IPS-NIHi7 (cell line): ENCODE measurements at regions not wholly inside any gene's neighbourhood (a gene's known extent, or its start where the extent isn't known, plus 50 kb on each side); places are given as distances from the start of the nearest gene placed in this dataset.
"Not testable (repeated sequence)": the region's sequence is repeated elsewhere in the genome, so short reads cannot be mapped to it uniquely, and the experiment has no call there.

ENCODE experiments used
- DNase-seq: peaks from one replicate; pipeline ENCODE4 v3.0.0; 2012; ENCODE audit warnings: mixed read lengths; ENCODE audit errors: extremely low spot score

DNA sequence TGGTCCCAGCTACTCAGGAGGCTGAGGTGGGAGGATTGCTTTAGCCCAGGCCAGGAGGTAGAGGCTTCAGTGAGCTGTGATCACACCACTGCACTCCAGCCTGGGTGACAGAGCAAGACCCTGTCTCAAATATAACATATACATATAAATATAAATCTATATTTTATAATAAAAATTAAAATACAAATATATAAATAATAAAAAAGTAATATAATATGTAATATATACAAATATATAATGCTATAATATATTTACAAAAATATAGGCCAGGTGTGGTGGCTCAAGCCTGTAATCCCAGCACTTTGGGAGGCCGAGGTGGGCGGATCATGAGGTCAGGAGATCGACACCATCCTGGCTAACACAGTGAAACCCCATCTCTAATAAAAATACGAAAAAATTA, 131.4 kb downstream of the MFAP3L start:
- DNase-seq: not testable (repeated sequence)

DNA sequence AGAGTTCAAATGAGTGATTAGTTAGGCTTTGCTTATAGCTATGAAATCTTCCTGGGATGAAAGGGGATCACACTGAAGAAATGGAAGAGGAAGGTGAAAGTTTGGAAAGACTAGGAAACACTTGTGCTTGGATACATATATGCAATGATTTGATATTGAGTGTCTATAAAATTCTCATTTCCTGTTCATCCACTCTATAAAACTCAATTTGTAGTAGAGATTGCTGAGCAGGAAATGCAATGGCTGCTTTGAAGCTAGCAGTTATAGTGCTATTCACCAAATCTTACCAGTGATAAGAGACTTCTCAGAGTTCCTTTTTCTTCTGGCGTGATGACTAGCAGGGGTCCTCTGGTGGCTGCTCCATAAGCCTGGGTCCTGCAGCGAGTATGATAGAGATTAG, 128.1 kb upstream of the HPF1 start:
- DNase-seq: no peak

DNA sequence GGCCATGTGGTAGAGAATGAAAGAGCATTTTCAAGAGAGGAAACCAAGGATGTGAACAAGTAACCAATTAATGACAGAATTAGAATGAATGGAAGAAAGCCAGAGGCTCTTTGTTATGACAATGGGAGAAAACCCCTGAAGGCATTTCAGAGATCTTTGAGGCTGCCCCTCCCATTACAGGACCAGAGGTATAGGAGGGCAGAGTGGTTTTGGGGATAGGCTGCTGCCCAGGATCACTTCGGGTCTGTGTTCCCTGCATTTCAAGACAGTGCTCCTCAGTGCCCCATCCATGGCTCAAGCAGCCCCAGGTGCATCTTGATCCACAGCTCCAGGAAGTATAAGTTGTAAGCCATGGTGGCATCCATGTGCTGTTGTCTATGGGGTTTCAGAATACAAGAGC, 124.0 kb upstream of the HPF1 start:
- no peak for DNase-seq

DNA sequence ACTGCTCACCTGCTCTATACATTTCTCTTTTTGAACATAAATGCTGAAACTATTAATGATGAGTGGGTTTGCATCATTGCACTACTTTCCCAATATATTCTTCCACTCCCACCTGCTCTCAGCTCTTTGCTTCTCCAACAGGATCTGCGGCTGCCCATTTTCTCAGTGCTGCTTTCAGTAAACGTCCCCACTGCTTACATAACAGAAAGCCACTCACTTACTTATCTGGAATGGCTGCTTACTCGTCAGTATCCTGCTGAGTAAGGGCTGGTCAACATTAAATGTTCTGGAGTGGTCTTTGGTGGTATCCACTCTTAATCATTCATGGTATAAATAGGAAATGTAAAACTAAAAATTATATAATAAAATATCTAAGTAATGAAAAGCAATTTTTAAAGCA, 112.8 kb upstream of the HPF1 start:
- peak; percentile 22 for DNase-seq

DNA sequence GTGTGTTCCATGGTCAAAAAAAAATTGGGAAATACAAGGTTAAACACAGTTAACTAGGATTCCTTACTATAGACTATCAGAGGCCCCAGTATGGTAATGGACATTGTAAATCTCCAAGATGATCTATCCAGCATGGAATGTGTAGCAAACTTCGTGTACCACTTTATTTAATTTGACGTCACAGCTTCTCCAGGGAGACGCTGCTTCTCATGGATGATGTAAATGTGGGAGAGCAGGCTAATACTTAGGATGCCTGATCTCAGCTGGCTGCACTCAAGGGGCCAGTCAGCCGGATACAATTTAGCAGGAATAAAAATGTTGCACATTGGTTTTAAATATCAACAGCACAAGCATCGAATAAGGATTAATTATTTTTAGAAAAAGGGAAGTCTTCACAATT, 111.7 kb upstream of the HPF1 start:
- no peak for DNase-seq

DNA sequence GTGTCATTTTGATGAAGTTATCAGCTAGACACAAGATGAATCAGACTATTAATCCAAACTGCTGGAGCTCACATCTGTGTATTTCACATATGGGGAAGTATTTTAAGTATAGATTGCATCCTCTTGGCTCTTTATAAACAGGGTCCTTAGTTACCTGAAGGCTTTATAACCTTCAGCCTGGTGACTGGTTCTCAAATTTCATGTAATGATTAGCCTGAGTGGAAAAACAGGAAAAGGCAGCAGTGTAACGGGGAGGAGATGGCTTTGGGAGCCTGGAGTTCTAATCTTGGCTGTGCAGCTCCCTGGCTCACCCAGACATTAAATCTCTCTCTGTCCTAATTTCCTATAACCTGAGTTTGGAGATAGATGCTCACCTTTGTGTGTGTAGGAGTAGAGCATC, 103.8 kb upstream of the HPF1 start:
- no peak for DNase-seq

DNA sequence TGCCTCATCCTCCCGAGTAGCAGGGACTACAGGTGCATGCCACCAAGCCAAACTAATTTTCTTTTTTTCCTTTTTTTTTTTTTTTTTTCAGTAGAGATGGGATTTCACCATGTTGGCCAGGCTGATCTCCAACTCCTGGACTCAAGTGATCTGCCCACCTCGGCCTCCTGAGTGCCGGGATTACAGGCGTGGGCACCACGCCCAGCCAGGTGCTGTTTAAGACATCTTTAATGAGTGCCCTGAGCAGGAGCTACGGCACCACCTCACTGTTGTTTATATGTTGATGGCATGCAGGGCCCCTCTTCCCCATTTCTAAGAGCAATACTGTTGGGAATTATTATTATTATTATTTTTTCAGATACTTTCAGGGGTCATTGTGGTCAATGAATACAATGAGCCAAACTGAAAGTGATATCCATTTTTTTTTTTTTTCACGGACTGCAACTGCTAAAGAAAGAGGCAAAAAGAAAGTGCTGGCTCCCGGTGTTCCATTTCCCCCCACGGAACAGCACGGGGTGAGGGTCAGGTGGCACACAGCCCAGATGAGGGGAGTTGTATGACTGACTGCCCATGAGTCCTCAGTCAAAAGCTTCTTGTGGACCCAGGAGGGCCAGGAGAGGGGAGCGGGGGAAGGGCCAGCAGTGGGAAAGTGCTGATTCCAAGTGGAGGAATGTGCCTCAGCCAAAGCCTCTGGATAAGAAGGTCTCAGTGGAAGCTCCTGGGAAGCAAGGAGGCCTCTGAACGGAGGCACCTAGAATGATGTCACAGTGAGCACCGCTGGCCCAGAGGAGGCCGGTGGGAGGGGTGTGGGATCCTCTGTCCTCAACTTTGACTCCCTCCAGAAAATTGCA, 101.8 kb upstream of the HPF1 start:
- no peak for DNase-seq

DNA sequence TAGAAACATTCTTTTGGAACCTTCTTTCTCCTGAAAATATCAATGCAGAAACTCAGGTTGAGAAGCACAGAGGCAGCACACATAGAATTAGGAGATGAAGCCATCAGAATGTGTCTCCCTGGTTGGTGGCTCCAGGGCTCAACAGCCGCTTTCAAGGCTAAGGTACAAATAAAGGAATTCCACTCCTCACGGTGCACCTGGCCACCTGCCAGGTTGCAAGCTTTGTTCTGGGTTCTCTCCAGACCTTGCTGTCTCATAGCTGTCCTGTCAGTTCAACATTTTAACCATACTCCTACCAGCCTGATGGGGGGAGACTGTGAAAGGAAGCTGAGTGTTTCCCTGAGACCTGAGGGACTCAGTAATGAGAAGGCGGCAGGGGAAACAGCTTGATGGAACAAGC, 96.3 kb upstream of the HPF1 start:
- no peak for DNase-seq

DNA sequence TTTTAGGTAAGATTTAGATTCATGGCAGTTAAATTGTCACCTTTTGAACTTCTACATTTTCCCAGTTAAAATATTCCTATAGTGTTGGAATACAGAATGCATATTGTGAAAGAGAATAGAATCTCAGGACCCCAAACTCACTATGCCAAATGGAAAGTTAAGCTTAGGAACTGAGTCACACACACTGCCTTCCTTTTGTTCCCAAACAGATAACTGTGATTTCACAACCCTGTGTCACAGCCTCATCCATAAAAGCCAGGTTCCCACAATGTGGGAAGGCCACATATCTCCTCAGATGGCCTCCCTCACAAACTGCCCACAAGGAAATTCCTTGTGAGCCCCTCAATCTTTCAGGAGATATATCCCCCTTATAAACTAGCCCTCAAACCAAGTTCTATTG, 94.7 kb upstream of the HPF1 start:
- DNase-seq: no peak

DNA sequence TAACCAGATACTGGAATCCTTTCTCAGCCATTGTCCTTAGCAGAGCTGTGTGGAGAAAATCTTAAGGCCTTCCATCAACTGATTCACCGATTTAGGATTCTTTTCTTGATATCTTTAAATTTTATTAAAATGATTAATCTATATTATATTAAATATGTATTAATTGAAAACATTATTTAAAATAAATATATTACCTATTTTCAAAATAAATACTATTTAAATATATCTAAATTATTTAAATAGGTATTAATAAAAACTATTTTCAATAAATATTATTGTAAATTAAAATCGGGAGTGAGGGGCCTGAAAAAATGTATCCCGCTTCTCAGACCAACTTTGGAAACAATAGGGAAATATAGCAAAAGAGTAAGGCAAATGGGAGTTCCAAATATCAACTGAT, 94.0 kb upstream of the HPF1 start:
- DNase-seq: no peak

DNA sequence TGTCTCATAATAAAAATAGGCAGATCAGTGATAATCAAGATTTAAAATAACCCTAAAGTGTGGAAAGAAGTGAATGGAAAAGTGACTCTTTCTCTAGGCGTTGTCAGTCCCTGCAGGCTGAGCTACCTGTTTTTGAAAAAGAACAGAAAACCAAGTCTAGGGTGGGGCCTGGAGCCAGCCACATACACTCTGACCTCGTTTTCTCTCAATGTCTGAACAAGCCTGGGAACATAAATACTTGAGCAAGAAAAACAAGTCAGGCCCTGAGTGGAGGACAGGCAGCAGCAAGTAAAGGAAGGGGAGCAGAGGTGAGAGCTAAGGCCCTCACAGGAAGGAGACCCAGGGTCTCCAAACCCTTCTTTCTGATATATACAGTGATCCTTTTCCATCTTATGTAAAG, 91.7 kb upstream of the HPF1 start:
- DNase-seq: no peak

DNA sequence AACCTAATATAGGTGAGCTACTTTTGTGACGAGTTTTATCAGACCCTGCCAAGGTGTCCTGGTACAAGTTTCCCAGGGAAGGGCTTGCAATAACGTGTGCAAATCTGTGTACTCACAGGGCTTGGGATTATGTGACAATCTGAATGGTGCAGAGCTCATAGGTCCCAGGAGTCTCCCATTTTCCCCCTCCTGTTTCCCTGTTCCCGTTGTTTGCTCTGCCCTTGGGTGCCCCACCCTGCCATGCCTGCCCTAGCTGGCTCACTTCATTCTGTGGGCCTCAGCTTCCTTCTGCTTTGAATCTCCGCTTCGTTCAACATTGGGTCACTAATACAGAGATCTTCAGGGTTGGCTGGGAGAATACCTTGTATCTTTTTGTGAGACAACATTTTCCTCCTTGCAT, 90.3 kb upstream of the HPF1 start:
- DNase-seq: no peak

DNA sequence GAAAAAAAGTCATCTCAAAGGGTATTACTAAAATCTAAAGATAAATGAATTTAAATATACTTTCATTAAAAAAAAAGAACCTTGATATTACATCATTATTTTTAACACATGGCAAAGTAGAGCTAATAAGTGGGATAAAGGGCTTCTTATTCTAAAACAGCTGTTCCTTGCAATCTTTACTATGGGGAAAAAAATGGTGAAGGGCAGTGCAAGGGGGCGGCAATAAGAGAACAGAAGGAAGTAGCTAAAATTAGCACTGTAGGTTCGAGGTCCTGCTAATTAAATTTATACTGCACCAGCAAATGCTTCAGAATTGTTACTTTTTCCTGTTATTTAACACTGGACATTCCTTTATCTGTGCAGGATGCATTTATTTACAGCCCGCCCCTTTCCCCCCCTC, 89.4 kb upstream of the HPF1 start:
- no peak for DNase-seq

DNA sequence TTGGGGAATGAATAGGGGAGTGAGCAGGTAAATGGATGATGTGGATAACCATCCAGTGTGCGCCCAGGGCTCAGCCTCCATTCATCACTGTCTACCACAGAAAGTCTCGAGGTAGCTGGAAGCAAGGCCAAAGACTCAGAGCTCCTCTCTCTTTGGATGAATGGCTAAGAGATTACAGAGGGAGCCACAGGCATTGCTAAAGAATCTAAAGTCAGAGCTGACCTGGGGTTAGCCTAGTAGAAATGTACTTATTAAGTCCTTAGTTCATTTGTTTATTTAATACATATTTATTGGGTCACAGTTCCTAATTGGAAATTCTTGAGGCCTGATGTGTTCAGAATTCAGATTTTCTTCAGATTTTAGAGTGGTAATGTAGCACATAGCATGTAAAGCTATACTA, 88.7 kb upstream of the HPF1 start:
- no peak for DNase-seq

DNA sequence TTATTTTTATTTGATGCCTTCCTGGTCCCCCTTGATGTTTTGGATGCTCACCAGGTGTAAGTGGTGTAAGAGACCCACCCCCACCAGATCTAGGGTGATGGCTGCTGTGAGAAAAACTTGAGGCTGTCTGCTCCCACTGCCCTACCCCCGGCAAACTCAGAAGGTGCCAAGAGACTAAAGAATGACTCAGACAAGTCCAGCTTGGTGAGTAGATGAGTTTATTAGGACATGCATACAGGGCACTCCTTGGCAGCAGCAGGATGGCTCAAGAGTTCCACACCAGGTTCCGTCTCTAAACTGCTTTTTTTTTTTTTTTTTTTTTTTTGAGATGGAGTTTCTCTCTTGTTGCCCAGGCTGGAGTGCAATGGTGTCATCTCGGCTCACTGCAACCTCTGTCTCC, 84.0 kb upstream of the HPF1 start:
- no peak for DNase-seq

DNA sequence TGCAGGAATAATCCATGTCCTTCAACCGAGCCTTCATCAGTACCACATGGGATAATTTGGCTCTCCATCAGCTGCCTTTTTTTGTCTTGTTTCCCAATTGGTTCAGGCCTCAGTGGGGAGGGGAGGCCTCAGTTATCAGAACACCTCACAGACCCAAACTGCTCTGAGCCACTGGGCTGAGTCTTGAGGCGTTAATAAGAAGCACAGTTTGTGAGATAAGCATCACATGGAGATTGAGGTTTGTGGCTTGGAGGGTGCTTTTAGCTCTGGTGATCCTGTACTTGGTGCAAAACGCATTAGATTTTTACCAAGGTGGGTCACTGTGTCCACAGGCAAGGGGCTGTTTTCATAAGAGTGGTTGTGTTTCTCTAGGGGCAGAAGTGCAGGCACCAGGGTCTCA, 82.8 kb upstream of the HPF1 start:
- DNase-seq: no peak

DNA sequence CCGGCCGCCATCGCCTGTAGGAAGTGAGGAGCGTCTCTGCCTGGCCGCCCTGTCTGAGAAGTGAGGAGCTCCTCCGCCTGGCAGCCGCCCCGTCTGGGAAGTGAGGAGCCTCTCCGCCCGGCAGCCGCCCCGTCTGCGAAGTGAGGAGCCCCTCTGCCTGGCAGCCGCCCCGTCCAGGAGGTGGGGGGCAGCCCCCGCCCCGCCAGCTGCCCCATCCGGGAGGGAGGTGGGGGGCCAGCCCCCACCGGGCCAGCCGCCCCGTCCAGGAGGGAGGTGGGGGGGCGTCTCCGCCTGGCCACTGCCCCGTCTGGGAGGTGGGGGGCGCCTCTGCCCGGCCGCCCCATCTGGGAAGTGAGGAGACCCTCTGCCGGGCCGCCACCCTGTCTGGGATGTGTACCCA, 70.6 kb upstream of the HPF1 start:
- not testable (repeated sequence) for DNase-seq

DNA sequence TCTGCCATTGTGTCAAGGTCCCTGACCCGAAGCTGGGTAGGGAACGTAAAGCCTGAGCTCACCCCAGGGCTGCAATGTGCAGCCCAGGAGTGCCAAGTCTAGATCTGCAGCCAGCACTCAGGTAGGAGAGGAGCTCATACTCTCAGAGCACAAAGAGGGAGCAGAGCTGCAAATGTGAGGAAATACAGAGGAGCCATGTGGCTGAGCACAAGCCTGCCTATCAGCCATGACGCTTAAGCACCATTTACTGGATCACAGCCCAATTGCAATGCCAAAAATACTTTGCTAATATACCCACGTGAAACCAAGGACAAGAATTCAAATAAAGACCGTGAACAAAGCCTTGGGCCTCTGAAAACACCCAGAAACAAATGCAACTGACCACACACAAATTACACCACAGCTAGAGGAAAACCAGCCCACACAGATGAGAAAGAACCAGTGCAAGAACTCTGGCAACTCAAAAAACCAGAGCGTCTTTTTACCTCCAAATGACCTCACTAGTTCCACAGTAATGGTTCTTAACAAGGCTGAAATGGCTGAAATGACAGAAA, 69.0 kb upstream of the HPF1 start:
- no peak for DNase-seq

DNA sequence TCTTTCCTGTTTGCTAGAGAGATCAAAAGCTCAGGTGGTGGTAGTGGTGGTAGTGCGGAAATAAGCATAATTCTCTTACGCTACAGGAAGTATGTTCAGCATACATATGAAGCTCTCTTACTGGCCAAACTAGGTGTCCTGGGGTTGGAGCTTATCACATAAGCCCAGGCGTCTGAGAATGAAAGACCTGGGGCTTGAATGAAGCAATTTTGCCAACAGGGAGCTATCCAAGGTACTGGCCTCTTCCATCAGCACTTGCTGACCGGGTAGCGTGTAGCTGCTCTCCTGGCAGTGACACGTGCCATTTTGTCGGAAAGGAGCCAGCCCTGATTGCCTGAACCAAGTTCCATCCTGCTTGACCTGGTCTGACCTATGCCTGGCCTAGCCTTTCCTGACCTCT, 65.9 kb upstream of the HPF1 start:
- peak; percentile 86 for DNase-seq

DNA sequence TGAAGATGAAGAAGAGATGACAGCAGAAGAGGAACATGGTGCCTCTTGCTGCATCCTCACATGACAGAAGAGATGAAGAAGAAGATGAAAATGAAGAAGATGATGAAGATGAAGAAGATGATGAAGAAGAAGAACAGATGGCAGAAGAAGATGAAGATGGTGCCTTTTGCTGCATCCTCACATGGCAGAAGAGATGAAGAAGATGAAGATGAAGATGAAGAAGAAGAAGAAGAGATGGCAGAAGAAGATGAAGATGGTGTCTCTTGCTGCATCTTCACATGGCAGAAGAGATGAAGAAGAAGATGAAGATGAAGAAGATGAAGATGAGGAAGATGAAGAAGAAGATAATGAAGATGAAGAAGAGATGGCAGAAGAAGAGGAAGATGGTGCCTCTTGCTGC, 63.7 kb upstream of the HPF1 start:
- no peak for DNase-seq

DNA sequence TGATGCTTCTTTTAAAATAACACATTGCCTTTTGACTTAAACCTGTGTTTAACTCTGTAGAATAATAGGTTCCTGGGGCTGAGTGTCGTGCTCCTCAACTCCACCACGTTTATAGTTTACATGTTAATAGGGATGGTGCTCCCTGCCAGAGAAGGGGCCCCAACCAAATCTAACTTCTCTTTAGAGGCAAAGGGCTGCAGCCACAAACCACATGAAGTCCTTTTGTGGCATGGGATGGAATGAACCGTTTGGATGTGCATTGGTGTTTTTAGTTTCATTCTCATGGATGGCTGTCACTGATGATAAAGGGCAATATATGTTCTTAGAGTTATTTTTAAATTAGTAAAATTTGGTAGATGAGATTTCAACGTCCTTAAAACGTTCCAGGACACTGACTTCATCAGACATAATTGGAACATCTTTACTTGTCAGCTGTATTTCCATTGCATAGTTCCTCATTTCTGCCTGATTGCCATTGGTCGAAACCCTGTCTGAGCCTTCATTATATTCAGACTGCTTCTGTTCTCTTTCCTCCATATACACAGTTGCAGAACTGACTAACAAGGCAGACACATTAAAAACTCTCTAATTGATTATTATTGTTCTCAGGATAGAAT, 60.4 kb upstream of the HPF1 start:
- no peak for DNase-seq

DNA sequence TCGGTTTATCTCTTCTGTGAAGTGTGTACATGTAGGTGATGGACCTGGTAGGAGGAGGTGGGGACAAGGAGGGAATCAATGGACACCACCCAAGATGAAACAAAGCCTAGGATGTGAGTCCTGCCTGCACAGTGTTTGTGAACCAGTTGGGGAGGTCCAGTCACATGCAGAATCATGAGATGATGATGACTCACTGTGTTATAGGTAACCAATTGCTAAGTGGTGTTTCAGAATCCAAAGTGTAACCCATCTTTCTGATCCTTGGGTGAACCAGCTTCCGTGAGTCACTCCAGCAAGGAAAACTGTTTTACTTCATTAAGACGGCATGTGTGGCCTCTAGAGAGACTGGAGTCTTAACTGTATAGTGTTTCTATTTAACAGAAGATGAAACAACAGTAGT, 57.9 kb upstream of the HPF1 start:
- no peak for DNase-seq

DNA sequence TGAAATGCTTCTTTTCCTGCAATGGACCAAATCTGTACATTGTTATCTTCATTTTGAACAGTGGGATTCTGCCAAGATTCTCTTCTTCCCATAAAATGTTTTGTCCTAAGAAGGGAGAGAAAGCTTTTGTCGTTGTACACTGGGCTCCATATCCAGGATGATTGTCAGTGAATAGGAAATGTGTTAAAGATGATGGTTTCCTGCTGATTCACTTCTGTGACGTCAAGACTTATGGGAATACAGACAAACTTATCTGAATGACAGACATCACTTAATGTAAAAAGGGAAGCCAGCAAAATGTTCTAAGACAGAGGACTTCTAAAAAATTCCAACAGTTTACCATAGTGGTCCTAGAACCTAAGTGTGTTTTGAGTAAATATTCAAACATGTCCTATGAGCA, 53.7 kb upstream of the HPF1 start:
- DNase-seq: no peak
